RWPE2 (cell line): ENCODE measurements at regions not wholly inside any gene's neighbourhood (a gene's known extent, or its start where the extent isn't known, plus 50 kb on each side); places are given as distances from the start of the nearest gene placed in this dataset.

ENCODE experiments used
- ATAC-seq: fragments of 200-7000 bp; cut with Tn5 transposase; 3 replicates; pipeline ENCODE4 v1.9.1; 2021; ENCODE audit warnings: low read depth
- DNase-seq: peaks from one replicate; pipeline ENCODE4 v3.0.0-alpha.2; 2020; ENCODE audit warnings: low spot score
- H3K27ac ChIP-seq: fragments of 450-650 bp; 2 replicates; pipeline ENCODE4 v1.5.1; 2017; ENCODE audit warnings: mild to moderate bottlenecking; ENCODE audit not compliant: poor library complexity, severe bottlenecking
- H3K27me3 ChIP-seq: fragments of 250-450 bp; sonication (Bioruptor Pico); 2 replicates; pipeline ENCODE4 v1.5.1; 2021; ENCODE audit warnings: mild to moderate bottlenecking, moderate library complexity; ENCODE audit not compliant: insufficient read depth, poor library complexity, severe bottlenecking
- H3K36me3 ChIP-seq: fragments of 250-450 bp; sonication (Bioruptor Pico); 2 replicates; pipeline ENCODE4 v1.5.1; 2020; ENCODE audit warnings: low read depth, mild to moderate bottlenecking, moderate library complexity
- H3K4me1 ChIP-seq: fragments of 250-450 bp; sonication (Bioruptor Pico); 2 replicates; pipeline ENCODE4 v1.5.1; 2021; ENCODE audit warnings: mild to moderate bottlenecking, moderate library complexity; ENCODE audit not compliant: insufficient read depth, poor library complexity, severe bottlenecking
- H3K4me3 ChIP-seq: fragments of 250-450 bp; sonication (Bioruptor Pico); 2 replicates; pipeline ENCODE4 v1.5.1; 2021; ENCODE audit warnings: mild to moderate bottlenecking, moderate library complexity; ENCODE audit not compliant: severe bottlenecking
- H3K9me3 ChIP-seq: fragments of 250-450 bp; sonication (Bioruptor Pico); 2 replicates; pipeline ENCODE4 v1.5.1; 2021; ENCODE audit warnings: mild to moderate bottlenecking, moderate library complexity; ENCODE audit not compliant: severe bottlenecking
- CTCF ChIP-seq: fragments of 450-650 bp; IDR thresholded peaks from one replicate; pipeline ENCODE4 v1.5.1; 2017; ENCODE audit warnings: mild to moderate bottlenecking, moderate library complexity; ENCODE audit not compliant: poor library complexity, severe bottlenecking

GRCh38 chr5:136924490-136924889 lies 559.1 kb upstream of the TRPC7 start:
- no peak for TF ChIP-seq CTCF
- DNase-seq, result no peak

GRCh38 chr5:136910625-136911024 lies 545.3 kb upstream of the TRPC7 start:
- Histone ChIP-seq H3K4me3 (no peak overlapping the region), H3K27me3 (no peaks in the 10 kb centered on the region), H3K4me1 (no peaks in the 10 kb centered on the region), H3K27ac (no peak overlapping the region), H3K36me3 (no peaks in the 10 kb centered on the region), H3K9me3 (no peaks in the 10 kb centered on the region)
- ATAC-seq (no peak), DNase-seq (no peak)
- TF ChIP-seq CTCF, result no peak

More at GRCh38 chr5:136924490-136924889, 559.1 kb upstream of the TRPC7 start:
- Histone ChIP-seq H3K4me1 (no peaks in the 10 kb centered on the region), H3K9me3 (no peaks in the 10 kb centered on the region), H3K4me3 (no peak overlapping the region), H3K27me3 (peaks cover 7% of the 10 kb centered on the region), H3K27ac (no peak overlapping the region), H3K36me3 (no peaks in the 10 kb centered on the region)
- no peak for ATAC-seq

- Histone ChIP-seq H3K9me3 (no peaks in the 10 kb centered on the region), H3K36me3 (no peaks in the 10 kb centered on the region), H3K27ac (no peak overlapping the region), H3K4me1 (no peaks in the 10 kb centered on the region), H3K4me3 (no peak overlapping the region), H3K27me3 (no peaks in the 10 kb centered on the region)
- TF ChIP-seq CTCF, result no peak
- DNase-seq (no peak), ATAC-seq (no peak)
Observed at GRCh38 chr5:136909906-136910305, 544.6 kb upstream of the TRPC7 start.

- H3K27ac ChIP-seq, result no peak overlapping the region
- H3K36me3 ChIP-seq, result no peaks in the 10 kb centered on the region
- H3K9me3 ChIP-seq, result no peaks in the 10 kb centered on the region
- peaks cover 11% of the 10 kb centered on the region for H3K27me3 ChIP-seq
- DNase-seq (no peak), ATAC-seq (no peak)
- no peak overlapping the region for H3K4me3 ChIP-seq
- TF ChIP-seq CTCF, result no peak
- no peaks in the 10 kb centered on the region for H3K4me1 ChIP-seq
Observed at GRCh38 chr5:136907371-136907770, 542.0 kb upstream of the TRPC7 start.

GRCh38 chr5:136906545-136906944 lies 541.2 kb upstream of the TRPC7 start:
- ATAC-seq, result peak; percentile 87

More at GRCh38 chr5:136906545-136906944, 541.2 kb upstream of the TRPC7 start:
- no peaks in the 10 kb centered on the region for H3K9me3 ChIP-seq
- H3K27me3 ChIP-seq, result peaks cover 11% of the 10 kb centered on the region
- H3K4me1 ChIP-seq, result no peaks in the 10 kb centered on the region
- no peaks in the 10 kb centered on the region for H3K36me3 ChIP-seq
- no peak overlapping the region for H3K27ac ChIP-seq
- H3K4me3 ChIP-seq, result no peak overlapping the region
- DNase-seq, result no peak
- TF ChIP-seq CTCF, result no peak
